8988T (cell line): ENCODE measurements at regions not wholly inside any gene's neighbourhood (a gene's known extent, or its start where the extent isn't known, plus 50 kb on each side); places are given as distances from the start of the nearest gene placed in this dataset.
"Not testable (repeated sequence)": the region's sequence is repeated elsewhere in the genome, so short reads cannot be mapped to it uniquely, and the experiment has no call there.

Source experiments
- DNase-seq: peaks from one replicate; pipeline ENCODE4 v3.0.0; 2011

GRCh38 chr4:33448948-33449347 is 2728.8 kb downstream of the PCDH7 start:
- DNase-seq = no peak

DNA sequence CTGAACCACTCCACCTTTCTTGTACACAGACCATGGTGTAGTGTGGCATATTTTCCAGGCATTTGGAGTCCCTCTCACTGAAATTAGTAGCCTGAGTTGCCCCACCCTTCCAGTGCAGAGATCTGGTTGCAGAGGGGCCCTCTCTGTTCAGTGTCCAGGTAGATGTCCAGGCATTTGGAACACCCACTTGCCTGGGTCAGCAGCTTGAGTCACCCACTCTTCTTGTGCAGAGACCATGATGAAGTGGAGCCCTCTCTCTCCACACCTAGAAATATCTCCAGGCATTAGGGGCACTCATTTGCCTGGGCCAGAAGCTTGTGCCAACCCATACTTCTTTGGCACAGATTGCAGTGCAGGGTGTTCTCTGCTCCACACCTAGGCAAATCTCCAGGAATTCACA is 2733.3 kb downstream of the PCDH7 start:
- DNase-seq = no peak

- no peak for DNase-seq
Measured at GRCh38 chr4:33453916-33454315, 2733.7 kb downstream of the PCDH7 start.

GRCh38 chr4:33465565-33465964 is 2745.4 kb downstream of the PCDH7 start:
- DNase-seq = no peak

GRCh38 chr4:33467291-33467690 is 2747.1 kb downstream of the PCDH7 start:
- no peak for DNase-seq

DNA sequence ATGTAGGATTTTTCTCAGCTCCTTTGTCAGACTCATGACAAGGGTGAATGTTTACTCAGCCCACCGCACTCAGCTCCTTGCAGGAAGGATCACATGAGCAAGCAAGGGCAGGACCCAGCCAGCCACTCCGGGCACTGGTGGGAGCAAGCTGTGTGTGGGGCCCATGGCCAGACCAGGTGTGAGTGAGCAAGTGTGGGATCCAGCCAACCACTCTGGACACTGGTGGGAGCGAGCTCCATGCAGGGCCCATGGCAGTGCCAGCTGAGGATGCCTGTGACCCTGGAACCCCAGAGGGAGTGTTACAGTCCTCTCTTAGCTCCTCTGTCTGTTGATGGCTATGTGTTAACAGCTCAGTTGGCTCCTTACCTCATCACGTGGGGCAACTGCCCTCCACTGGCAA is 2750.6 kb downstream of the PCDH7 start:
- no peak for DNase-seq

GRCh38 chr4:33477715-33478114 is 2757.5 kb downstream of the PCDH7 start:
- no peak for DNase-seq

DNA sequence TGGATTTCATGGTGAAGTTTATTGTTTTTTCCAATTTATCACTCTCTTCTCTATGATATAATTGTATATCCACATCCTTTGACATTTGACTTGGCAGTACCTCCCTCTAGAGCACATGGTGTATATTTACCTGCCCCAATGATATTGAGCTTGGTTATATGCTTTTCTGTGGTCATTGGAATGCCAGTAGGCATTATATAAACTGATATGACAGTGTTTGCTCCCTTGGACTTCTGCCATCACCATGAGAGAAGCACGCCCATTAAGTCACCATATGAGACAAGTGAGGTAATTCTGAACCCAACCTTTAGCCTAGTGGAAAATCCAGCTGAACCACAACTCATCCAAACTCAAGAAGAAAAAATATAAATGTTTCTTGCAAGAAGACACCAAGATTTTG is 2761.5 kb downstream of the ARAP2 start:
- DNase-seq = no peak

GRCh38 chr4:33485111-33485510 is 2759.2 kb downstream of the ARAP2 start:
- no peak for DNase-seq

DNA sequence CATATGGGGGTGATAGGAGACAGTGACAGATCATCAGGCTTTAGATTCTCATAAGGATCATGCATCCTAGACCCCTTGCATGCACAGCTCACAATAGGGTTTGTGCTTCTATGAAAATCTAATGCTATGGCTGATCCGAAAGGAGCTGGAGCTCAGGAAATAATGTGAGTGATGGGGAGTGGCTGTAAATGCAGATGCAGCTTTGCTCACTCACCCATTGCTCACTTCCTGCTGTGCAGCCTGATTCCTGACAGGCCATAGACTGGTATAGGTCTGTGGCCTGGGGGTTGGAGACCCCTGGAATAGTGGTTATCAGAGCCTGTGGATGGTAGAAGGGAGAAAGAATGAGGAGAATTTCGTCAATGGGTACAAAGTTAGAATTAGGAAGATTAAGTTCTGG is 2751.1 kb downstream of the ARAP2 start:
- DNase-seq = no peak

DNA sequence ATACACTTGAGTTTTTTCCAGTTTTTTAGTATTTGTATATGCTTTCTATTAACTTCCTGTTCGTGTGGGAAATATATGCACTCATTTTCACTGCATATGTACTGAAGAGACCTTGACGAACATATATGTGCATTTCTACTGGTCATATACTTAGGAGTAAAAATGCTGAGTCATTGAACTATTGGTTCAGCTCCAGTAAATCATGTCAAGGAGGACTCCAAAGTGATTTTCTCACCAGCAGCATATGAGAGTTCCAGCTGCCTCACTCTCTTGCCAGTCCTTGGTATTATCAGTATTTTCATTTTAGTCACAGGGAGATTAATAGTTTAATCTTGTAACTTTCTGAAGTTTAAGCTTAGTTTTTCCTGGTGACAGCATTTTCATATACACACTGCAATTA is 2750.2 kb downstream of the ARAP2 start:
- no peak for DNase-seq

DNA sequence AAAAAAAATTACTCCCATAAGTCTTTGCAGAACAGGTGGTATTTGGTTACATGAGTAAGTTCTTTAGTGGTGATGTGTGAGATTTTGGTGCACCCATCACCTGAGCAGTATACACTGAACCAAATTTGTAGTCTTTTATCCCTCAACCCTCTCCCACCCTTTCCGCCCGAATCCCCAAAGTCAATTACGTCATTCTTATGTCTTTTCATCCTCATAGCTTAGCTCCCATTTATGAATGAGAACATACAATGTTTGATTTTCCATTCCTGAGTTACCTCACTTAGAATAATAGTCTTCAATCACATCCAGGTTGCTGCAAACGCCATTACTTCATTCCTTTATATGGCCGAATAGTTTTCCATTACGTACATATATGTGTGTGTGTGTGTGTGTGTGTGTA is 2742.7 kb downstream of the ARAP2 start:
- DNase-seq = not testable (repeated sequence)

- no peak for DNase-seq
Measured at GRCh38 chr4:33512397-33512796, 2731.9 kb downstream of the ARAP2 start.

DNA sequence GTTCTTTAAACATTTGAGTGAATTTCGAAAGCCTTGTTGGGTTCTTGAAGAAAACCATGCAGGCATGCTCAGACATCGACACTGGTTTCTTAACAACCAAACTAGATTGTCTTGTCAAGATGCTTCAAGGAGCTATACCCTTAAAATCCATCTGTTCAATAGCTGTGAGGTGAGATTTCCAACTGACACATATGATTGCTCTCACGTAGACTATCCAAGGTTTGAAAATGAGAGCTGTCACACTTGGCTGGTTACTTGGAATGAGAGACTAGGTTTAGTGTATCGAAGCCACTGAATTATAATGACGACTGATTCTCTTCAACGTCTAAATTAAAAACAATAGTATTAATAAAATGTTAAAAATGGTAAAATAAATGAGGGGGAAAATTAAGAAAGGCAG is 2725.5 kb downstream of the ARAP2 start:
- DNase-seq = no peak

GRCh38 chr4:33532821-33533220 is 2711.5 kb downstream of the ARAP2 start:
- DNase-seq = no peak

DNA sequence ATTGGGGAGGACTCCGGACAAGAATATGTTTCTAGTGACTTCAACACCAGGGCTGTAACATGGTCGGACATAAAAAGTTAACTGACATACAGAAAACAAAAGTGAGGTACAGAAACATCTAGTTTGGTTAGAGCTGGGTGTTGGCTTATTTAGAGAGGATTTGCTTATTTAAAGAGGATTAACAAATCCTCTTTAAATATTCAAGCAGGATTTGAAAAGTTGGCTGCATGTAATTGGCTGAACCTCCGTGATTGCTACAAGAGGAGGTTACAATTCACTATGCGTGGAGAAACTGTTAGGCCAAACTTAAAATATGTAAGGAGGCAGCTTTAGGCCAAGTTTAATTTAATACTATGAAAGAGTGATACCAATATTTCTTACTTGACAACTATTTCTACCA is 2707.4 kb downstream of the ARAP2 start:
- DNase-seq = no peak

GRCh38 chr4:33537527-33537926 is 2706.8 kb downstream of the ARAP2 start:
- DNase-seq = no peak

- DNase-seq = no peak
Measured at GRCh38 chr4:33543941-33544450, 2700.3 kb downstream of the ARAP2 start.

DNA sequence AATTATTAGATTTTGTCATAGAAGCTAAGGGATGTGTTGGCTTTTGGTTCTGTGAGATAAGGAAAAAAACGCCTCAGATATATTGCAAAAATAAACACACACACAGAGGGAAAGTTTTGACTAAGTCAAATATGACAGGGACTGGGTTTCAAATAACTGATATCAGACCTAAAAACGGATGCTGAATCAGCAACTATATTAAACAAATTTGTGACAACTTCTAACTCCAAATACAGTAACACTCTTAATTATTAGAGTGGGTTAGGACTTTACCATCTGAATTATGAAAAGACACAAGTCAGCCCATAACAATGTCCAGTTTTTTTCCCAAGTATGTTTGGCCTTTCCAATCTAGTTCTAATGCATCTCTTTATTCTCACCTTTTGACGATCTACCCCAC is 2693.1 kb downstream of the ARAP2 start:
- DNase-seq = no peak

- no peak for DNase-seq
Measured at GRCh38 chr4:33561259-33561658, 2683.1 kb downstream of the ARAP2 start.

DNA sequence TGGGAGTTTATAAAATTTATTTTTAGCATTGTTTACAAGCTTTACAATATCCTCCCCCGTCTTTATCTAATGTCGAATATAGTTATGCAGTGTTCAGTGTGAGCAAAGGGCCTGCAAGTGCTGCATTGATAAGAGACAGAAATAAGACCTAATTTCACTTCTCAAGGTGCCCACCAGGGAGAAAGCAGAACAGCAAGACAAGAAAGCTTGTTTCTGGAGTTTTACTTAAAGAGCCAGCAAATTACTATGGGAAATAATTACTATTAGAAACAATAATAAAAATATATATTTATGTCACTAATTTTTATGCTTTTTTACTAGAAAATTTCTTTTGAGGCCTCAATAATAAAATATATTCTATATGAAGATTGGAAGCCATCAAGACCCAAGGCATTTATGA is 2677.7 kb downstream of the ARAP2 start:
- no peak for DNase-seq

DNA sequence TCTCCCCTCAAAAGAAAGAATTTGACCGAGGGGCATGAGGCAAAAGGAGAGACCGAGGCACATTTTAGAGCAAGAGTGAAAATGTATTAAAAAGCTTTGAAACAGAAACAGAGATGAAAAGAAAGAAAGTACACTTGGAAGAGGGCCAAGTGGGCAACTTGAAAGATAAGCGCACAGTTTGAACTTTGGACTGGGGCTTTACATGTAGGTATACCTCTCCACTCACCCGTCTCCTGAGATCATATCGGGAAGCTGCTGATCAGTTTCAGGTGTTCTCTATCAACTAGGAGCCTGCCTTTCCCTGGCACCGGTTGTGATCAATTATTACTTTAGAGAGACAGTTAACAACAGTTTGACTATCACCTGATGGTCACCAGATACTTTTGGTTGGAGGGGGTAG is 2666.5 kb downstream of the ARAP2 start:
- no peak for DNase-seq

GRCh38 chr4:33579951-33580350 is 2664.4 kb downstream of the ARAP2 start:
- DNase-seq = no peak

GRCh38 chr4:33592701-33593100 is 2651.6 kb downstream of the ARAP2 start:
- no peak for DNase-seq

- DNase-seq = no peak
Measured at GRCh38 chr4:33606951-33607350, 2637.4 kb downstream of the ARAP2 start.

GRCh38 chr4:33616121-33616520 is 2628.2 kb downstream of the ARAP2 start:
- DNase-seq = no peak
